Heart left ventricle (tissue), 16 donors: ENCODE measurements at regions not wholly inside any gene's neighbourhood (a gene's known extent, or its start where the extent isn't known, plus 50 kb on each side); places are given as distances from the start of the nearest gene placed in this dataset.

ENCODE experiments used
- ATAC-seq, 4 donors: fragments of 200-7000 bp; cut with Tn5 transposase; one replicate each; pipeline ENCODE4 v1.9.1; 2020 to 2022; ENCODE audit warnings: moderate library complexity in 4 of 4, mild to moderate bottlenecking in 3 of 4, moderate number of reproducible peaks in 1 of 4
- DNase-seq, 5 donors: peaks; one replicate each; pipeline ENCODE4 v3.0.0-alpha.2; 2020
- H3K27ac ChIP-seq, 12 donors: fragments of 200-600 bp; sonication (generic) in 4 of 12; one replicate each; pipeline versions ENCODE4 v1.5.0 to v1.8.0; 2016 to 2022; ENCODE audit warnings: mild to moderate bottlenecking in 2 of 12
- H3K27me3 ChIP-seq, 9 donors: fragments of 200-600 bp; sonication (generic) in 2 of 9; one replicate each; pipeline versions ENCODE4 v1.5.1 to v1.8.0; 2016 to 2022; ENCODE audit warnings: mild to moderate bottlenecking in 3 of 9
- H3K36me3 ChIP-seq, 9 donors: fragments of 200-600 bp; sonication (generic) in 2 of 9; one replicate each; pipeline versions ENCODE4 v1.5.0 to v1.8.0; 2018 to 2022; ENCODE audit warnings: mild to moderate bottlenecking in 2 of 9
- H3K4me1 ChIP-seq, 12 donors: fragments of 200-600 bp; sonication (generic) in 4 of 12; one replicate each; pipeline versions ENCODE4 v1.5.0 to v1.8.0; 2016 to 2022; ENCODE audit warnings: mild to moderate bottlenecking in 3 of 12
- H3K4me3 ChIP-seq, 12 donors: fragments of 200-600 bp; sonication (generic) in 4 of 12; one replicate each; pipeline versions ENCODE4 v1.5.0 to v1.8.0; 2017 to 2022; ENCODE audit warnings: mild to moderate bottlenecking in 9 of 12, moderate library complexity in 4 of 12
- H3K9me3 ChIP-seq, 12 donors: fragments of 200-600 bp; sonication (generic) in 4 of 12; one replicate each; pipeline versions ENCODE4 v1.5.0 to v1.8.0; 2016 to 2022; ENCODE audit warnings: mild to moderate bottlenecking in 1 of 12
- POLR2A ChIP-seq, 2 donors: fragments of 450-650 bp; IDR thresholded peaks; one replicate each; pipeline ENCODE4 v1.6.1; 2017; ENCODE audit warnings: antibody characterized with exemption in 2 of 2, mild to moderate bottlenecking in 2 of 2, moderate library complexity in 2 of 2
- WGBS, 4 donors: extraction: QIAGEN DNeasy Blood & Tissue Kit in 2 of 4; methylation state at CpG; one replicate each; pipeline versions ENCODE4 v1.1.5 to v1.1.7; 2013 to 2018; 5-methylcytosine and 5-hydroxymethylcytosine counted together
- intact Hi-C, 10 donors: fragments of 100-400 bp; cut with DNase I; formaldehyde crosslinking; loops; one replicate each; pipeline versions ENCODE4 v1.11.1 to v1.14.2; 2022
- TF ChIP-seq, protein P1 (sequence below), 12 donors: fragments of 200-600 bp; sonication (generic) in 4 of 12; IDR thresholded peaks; one replicate each; pipeline versions ENCODE4 v1.5.0 to v1.8.0; 2018 to 2022; ENCODE audit warnings: antibody characterized with exemption in 12 of 12, mild to moderate bottlenecking in 5 of 12
- donor health status: ischemic (EF 13 %, LVEDD 7.1; RV severe dilation, severe dysfunction).
- donor health status: healthy with polysubstance abuse.
- donor health status: DM: no; HTN: yes; CAD: no.
- donor health status: DM: no; HTN: no; CAD: no.
- donor health status: ischemic (EF 25% LVEDD 6.9; RV normal size, moderate dysfunction).
- donor health status: ischemic (EF 25% LVEDD 5.7; RV mildly dilated, moderate dysfunction).
- donor health status: healthy.
- donor health status: DM: yes; HTN: yes; CAD: no.
- donor health status: ischemic (EF 35%, LVEDD 5.7; RV mildly dilated, moderate dysfunction).
- donor health status: nonischemic (EF 11% LVEDD 7.7; RV severe dilation, severe dysfunction).
- donor health status: DM: yes; HTN: yes; CAD: no.
- donor health status: PGD.
- donor health status: ischemic (EF 29% LVEDD 5.4; RV normal size, mild dysfunction).
- donor health status: nonischemic (EF 23%, LVEDD 6.1; RV moderate dilation, normal function).

DNA sequence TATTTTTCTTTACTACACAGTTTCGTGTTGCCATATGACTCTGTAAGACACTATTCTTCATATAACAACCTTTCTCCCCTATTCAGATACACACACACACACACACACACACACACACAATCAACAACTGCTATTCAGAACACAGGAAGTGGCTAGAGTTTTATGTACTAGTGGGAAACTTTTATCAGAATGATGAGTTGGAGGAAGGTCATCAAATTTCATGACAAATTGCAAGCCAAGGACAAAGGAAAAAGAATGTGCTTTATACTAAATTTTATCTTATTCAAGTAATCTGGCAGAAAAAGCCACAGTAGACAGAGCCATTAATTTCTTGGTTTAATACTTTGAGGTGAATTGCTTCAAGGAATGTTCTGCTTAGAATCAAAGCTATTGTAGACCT is 899.8 kb downstream of the ROBO2 start:
- no peak for ATAC-seq
- no peaks in the 10 kb centered on the region for H3K9me3 ChIP-seq
- no peak overlapping the region for H3K4me3 ChIP-seq
- DNase-seq: no peak
- TF ChIP-seq POLR2A (IDR thresholded peaks at IDR 0.05): no peak
- TF ChIP-seq, protein P1, sequence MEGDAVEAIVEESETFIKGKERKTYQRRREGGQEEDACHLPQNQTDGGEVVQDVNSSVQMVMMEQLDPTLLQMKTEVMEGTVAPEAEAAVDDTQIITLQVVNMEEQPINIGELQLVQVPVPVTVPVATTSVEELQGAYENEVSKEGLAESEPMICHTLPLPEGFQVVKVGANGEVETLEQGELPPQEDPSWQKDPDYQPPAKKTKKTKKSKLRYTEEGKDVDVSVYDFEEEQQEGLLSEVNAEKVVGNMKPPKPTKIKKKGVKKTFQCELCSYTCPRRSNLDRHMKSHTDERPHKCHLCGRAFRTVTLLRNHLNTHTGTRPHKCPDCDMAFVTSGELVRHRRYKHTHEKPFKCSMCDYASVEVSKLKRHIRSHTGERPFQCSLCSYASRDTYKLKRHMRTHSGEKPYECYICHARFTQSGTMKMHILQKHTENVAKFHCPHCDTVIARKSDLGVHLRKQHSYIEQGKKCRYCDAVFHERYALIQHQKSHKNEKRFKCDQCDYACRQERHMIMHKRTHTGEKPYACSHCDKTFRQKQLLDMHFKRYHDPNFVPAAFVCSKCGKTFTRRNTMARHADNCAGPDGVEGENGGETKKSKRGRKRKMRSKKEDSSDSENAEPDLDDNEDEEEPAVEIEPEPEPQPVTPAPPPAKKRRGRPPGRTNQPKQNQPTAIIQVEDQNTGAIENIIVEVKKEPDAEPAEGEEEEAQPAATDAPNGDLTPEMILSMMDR (IDR thresholded peaks at IDR 0.05): no peak
- H3K27ac ChIP-seq: no peak overlapping the region
- 54 to 76% (median 64%) methylated on average over 1 of the region's 1 CpG for WGBS, 4 donors
- intact Hi-C loops: no loop called here
- no peaks in the 10 kb centered on the region for H3K36me3 ChIP-seq
- no peaks in the 10 kb centered on the region for H3K4me1 ChIP-seq
- H3K27me3 ChIP-seq: no peaks in the 10 kb centered on the region

DNA sequence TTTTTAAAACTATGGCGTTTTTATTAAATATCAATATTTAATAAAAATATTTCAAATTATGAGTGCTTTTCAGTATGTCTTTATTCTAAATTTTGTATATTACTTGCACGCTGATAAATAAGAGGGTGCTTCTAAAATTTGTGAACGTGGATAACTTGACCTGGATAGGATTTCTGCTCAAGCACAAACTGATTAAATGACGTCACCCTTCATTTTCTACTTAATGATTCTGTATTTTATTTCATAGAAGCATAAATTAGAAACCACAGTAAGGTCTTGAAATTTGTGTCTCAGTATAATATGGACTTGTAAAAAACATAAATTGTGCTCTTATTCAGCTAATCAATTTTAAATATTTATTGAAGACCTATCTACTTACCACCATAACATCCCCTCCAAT is 903.7 kb downstream of the ROBO2 start:
- Histone ChIP-seq H3K27me3 (no peaks in the 10 kb centered on the region), H3K27ac (no peak overlapping the region), H3K4me3 (no peak overlapping the region), H3K9me3 (no peaks in the 10 kb centered on the region), H3K4me1 (no peaks in the 10 kb centered on the region), H3K36me3 (no peaks in the 10 kb centered on the region)
- intact Hi-C loops: no loop called here
- ATAC-seq (no peak), DNase-seq (no peak)
- 86 to 90% (median 87%) methylated on average over 4 of the region's 4 CpGs for WGBS, 4 donors
- no peak for TF ChIP-seq POLR2A (IDR thresholded peaks at IDR 0.05)
- TF ChIP-seq, protein P1 (IDR thresholded peaks at IDR 0.05): no peak

DNA sequence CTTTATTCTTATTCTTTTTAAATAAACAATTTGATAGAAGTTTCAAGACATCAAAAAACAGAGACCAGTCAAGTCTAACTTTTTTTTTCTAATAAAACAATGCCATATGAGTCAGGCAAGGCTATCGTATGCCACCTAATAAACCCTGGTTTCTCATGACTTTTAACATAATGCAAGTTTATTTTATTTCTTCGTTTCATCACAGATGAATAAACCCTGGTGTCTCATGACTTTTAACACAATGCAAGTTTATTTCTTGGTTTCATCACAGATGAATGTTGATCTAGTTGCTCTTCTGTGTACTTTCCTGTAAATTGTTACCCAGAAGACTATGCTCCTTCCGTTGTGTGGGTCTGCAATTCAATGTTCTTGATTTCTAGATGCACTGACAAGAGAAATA is 905.4 kb downstream of the ROBO2 start:
- Histone ChIP-seq H3K36me3 (no peaks in the 10 kb centered on the region), H3K27ac (no peak overlapping the region), H3K9me3 (no peaks in the 10 kb centered on the region), H3K4me1 (no peaks in the 10 kb centered on the region), H3K4me3 (no peak overlapping the region), H3K27me3 (no peaks in the 10 kb centered on the region)
- intact Hi-C loops: no loop called here
- DNase-seq: no peak
- WGBS, 4 donors: 58 to 87% (median 73%) methylated on average over 3 of the region's 3 CpGs
- ATAC-seq: no peak
- TF ChIP-seq, protein P1 (IDR thresholded peaks at IDR 0.05): no peak
- TF ChIP-seq POLR2A (IDR thresholded peaks at IDR 0.05): no peak

DNA sequence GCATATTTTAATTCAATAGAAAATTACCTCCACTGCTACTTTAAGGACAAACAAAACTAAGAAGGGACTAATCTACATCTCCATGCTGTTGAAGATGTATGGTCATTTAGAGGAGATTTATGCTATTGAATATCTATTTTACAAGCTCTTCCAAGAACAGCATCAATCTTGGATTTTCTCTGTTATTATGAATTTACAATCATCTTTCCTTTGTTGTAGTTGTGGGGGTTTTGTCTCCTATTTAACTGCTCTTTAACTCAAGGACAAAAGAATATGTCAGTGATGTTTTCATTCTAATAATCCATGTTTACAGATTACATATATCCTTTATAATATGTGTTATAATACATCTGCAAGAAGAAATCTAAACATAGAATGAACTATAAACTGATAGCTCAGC is 907.8 kb downstream of the ROBO2 start:
- no peak for ATAC-seq
- intact Hi-C loops: no loop called here
- Histone ChIP-seq H3K27me3 (no peaks in the 10 kb centered on the region), H3K4me1 (no peaks in the 10 kb centered on the region), H3K9me3 (peaks cover 0 to 4% (median 0%) of the 10 kb centered on the region in 12 donors), H3K27ac (no peak overlapping the region), H3K4me3 (no peak overlapping the region), H3K36me3 (no peaks in the 10 kb centered on the region)
- no peak for DNase-seq
- TF ChIP-seq, protein P1 (IDR thresholded peaks at IDR 0.05): no peak
- TF ChIP-seq POLR2A (IDR thresholded peaks at IDR 0.05): no peak
